Heart left ventricle (tissue), 16 donors: ENCODE measurements at regions not wholly inside any gene's neighbourhood (a gene's known extent, or its start where the extent isn't known, plus 50 kb on each side); places are given as distances from the start of the nearest gene placed in this dataset.
"Not testable (repeated sequence)": the region's sequence is repeated elsewhere in the genome, so short reads cannot be mapped to it uniquely, and the experiment has no call there.

ENCODE experiments used
- ATAC-seq, 4 donors: fragments of 200-7000 bp; cut with Tn5 transposase; one replicate each; pipeline ENCODE4 v1.9.1; 2020 to 2022; ENCODE audit warnings: moderate library complexity in 4 of 4, mild to moderate bottlenecking in 3 of 4, moderate number of reproducible peaks in 1 of 4
- DNase-seq, 5 donors: peaks; one replicate each; pipeline ENCODE4 v3.0.0-alpha.2; 2020
- H3K27ac ChIP-seq, 12 donors: fragments of 200-600 bp; sonication (generic) in 4 of 12; one replicate each; pipeline versions ENCODE4 v1.5.0 to v1.8.0; 2016 to 2022; ENCODE audit warnings: mild to moderate bottlenecking in 2 of 12
- H3K27me3 ChIP-seq, 9 donors: fragments of 200-600 bp; sonication (generic) in 2 of 9; one replicate each; pipeline versions ENCODE4 v1.5.1 to v1.8.0; 2016 to 2022; ENCODE audit warnings: mild to moderate bottlenecking in 3 of 9
- H3K36me3 ChIP-seq, 9 donors: fragments of 200-600 bp; sonication (generic) in 2 of 9; one replicate each; pipeline versions ENCODE4 v1.5.0 to v1.8.0; 2018 to 2022; ENCODE audit warnings: mild to moderate bottlenecking in 2 of 9
- H3K4me1 ChIP-seq, 12 donors: fragments of 200-600 bp; sonication (generic) in 4 of 12; one replicate each; pipeline versions ENCODE4 v1.5.0 to v1.8.0; 2016 to 2022; ENCODE audit warnings: mild to moderate bottlenecking in 3 of 12
- H3K4me3 ChIP-seq, 12 donors: fragments of 200-600 bp; sonication (generic) in 4 of 12; one replicate each; pipeline versions ENCODE4 v1.5.0 to v1.8.0; 2017 to 2022; ENCODE audit warnings: mild to moderate bottlenecking in 9 of 12, moderate library complexity in 4 of 12
- H3K9me3 ChIP-seq, 12 donors: fragments of 200-600 bp; sonication (generic) in 4 of 12; one replicate each; pipeline versions ENCODE4 v1.5.0 to v1.8.0; 2016 to 2022; ENCODE audit warnings: mild to moderate bottlenecking in 1 of 12
- WGBS, 4 donors: extraction: QIAGEN DNeasy Blood & Tissue Kit in 2 of 4; methylation state at CpG; one replicate each; pipeline versions ENCODE4 v1.1.5 to v1.1.7; 2013 to 2018; 5-methylcytosine and 5-hydroxymethylcytosine counted together
- intact Hi-C, 10 donors: fragments of 100-400 bp; cut with DNase I; formaldehyde crosslinking; loops; one replicate each; pipeline versions ENCODE4 v1.11.1 to v1.14.2; 2022
- donor health status: ischemic (EF 13 %, LVEDD 7.1; RV severe dilation, severe dysfunction).
- donor health status: healthy with polysubstance abuse.
- donor health status: DM: no; HTN: yes; CAD: no.
- donor health status: DM: no; HTN: no; CAD: no.
- donor health status: ischemic (EF 25% LVEDD 6.9; RV normal size, moderate dysfunction).
- donor health status: ischemic (EF 25% LVEDD 5.7; RV mildly dilated, moderate dysfunction).
- donor health status: healthy.
- donor health status: DM: yes; HTN: yes; CAD: no.
- donor health status: ischemic (EF 35%, LVEDD 5.7; RV mildly dilated, moderate dysfunction).
- donor health status: nonischemic (EF 11% LVEDD 7.7; RV severe dilation, severe dysfunction).
- donor health status: DM: yes; HTN: yes; CAD: no.
- donor health status: PGD.
- donor health status: ischemic (EF 29% LVEDD 5.4; RV normal size, mild dysfunction).
- donor health status: nonischemic (EF 23%, LVEDD 6.1; RV moderate dilation, normal function).

GRCh38 chrY:23361897-23362296 lies 142.6 kb downstream of the DAZ2 start:
- H3K36me3 ChIP-seq, H3K27ac ChIP-seq, intact Hi-C loops, H3K27me3 ChIP-seq, H3K4me1 ChIP-seq, H3K9me3 ChIP-seq, DNase-seq, H3K4me3 ChIP-seq: not testable (repeated sequence)
- ATAC-seq, result peak in 1 of 4 donors; percentile 66

- H3K9me3 ChIP-seq, intact Hi-C loops, DNase-seq, H3K4me1 ChIP-seq, H3K27ac ChIP-seq, H3K36me3 ChIP-seq, H3K4me3 ChIP-seq, H3K27me3 ChIP-seq: not testable (repeated sequence)
- peak in 2 of 4 donors; percentile 89 for ATAC-seq
- WGBS, 4 donors, result no CpG with 5 or more reads among the region's 1 CpG
Observed at GRCh38 chrY:23363239-23363997, 144.1 kb downstream of the DAZ2 start.

- peak in 2 of 4 donors; percentile 83 to 84 for ATAC-seq
- intact Hi-C loops, H3K27me3 ChIP-seq, H3K4me3 ChIP-seq, H3K27ac ChIP-seq, H3K36me3 ChIP-seq, DNase-seq, H3K9me3 ChIP-seq, H3K4me1 ChIP-seq: not testable (repeated sequence)
Observed at GRCh38 chrY:23364174-23364573, 144.8 kb downstream of the DAZ2 start.

GRCh38 chrY:23397132-23397531 lies 177.8 kb downstream of the DAZ2 start:
- H3K4me3 ChIP-seq, H3K27me3 ChIP-seq, ATAC-seq, H3K27ac ChIP-seq, H3K4me1 ChIP-seq, DNase-seq, H3K9me3 ChIP-seq, H3K36me3 ChIP-seq, intact Hi-C loops: not testable (repeated sequence)
- no CpG with 5 or more reads among the region's 2 CpGs for WGBS, 4 donors

GRCh38 chrY:23401280-23401679 lies 181.9 kb downstream of the DAZ2 start:
- H3K4me1 ChIP-seq, intact Hi-C loops, ATAC-seq, H3K36me3 ChIP-seq, H3K27me3 ChIP-seq, H3K4me3 ChIP-seq, H3K9me3 ChIP-seq, H3K27ac ChIP-seq, DNase-seq: not testable (repeated sequence)
- WGBS, 4 donors, result no CpG with 5 or more reads among the region's 4 CpGs

GRCh38 chrY:23401818-23402217 lies 182.5 kb downstream of the DAZ2 start:
- peak in 1 of 4 donors; percentile 34 for ATAC-seq
- H3K4me1 ChIP-seq, result not testable (repeated sequence)

GRCh38 chrY:23415955-23416354 lies 196.6 kb downstream of the DAZ2 start:
- H3K4me1 ChIP-seq, DNase-seq, H3K27ac ChIP-seq, H3K9me3 ChIP-seq, H3K36me3 ChIP-seq, intact Hi-C loops, H3K27me3 ChIP-seq, H3K4me3 ChIP-seq: not testable (repeated sequence)
- peak; percentile 47 to 92 (median 77) for ATAC-seq

More at GRCh38 chrY:23401818-23402217, 182.5 kb downstream of the DAZ2 start:
- H3K4me3 ChIP-seq, H3K36me3 ChIP-seq, DNase-seq, H3K27me3 ChIP-seq, H3K27ac ChIP-seq, H3K9me3 ChIP-seq, intact Hi-C loops: not testable (repeated sequence)
- WGBS, 4 donors, result no CpG with 5 or more reads among the region's 3 CpGs

GRCh38 chrY:23429264-23429663 lies 209.9 kb downstream of the DAZ2 start:
- H3K27me3 ChIP-seq, H3K27ac ChIP-seq, H3K36me3 ChIP-seq, H3K4me1 ChIP-seq, H3K4me3 ChIP-seq, ATAC-seq, intact Hi-C loops, DNase-seq, H3K9me3 ChIP-seq: not testable (repeated sequence)
- WGBS, 4 donors, result no CpG with 5 or more reads among the region's 6 CpGs

- H3K27ac ChIP-seq, H3K9me3 ChIP-seq, H3K36me3 ChIP-seq, intact Hi-C loops, H3K27me3 ChIP-seq, DNase-seq, ATAC-seq, H3K4me1 ChIP-seq, H3K4me3 ChIP-seq: not testable (repeated sequence)
- no CpG with 5 or more reads among the region's 1 CpG for WGBS, 4 donors
Observed at GRCh38 chrY:23444742-23445141, 225.4 kb downstream of the DAZ2 start.

- DNase-seq, H3K4me1 ChIP-seq, ATAC-seq, H3K4me3 ChIP-seq, H3K9me3 ChIP-seq, intact Hi-C loops, H3K27me3 ChIP-seq, H3K36me3 ChIP-seq, H3K27ac ChIP-seq: not testable (repeated sequence)
- WGBS, 4 donors, result no CpG with 5 or more reads among the region's 1 CpG
Observed at GRCh38 chrY:23445225-23445624, 225.9 kb downstream of the DAZ2 start.

GRCh38 chrY:23455647-23456046 lies 236.3 kb downstream of the DAZ2 start:
- DNase-seq, ATAC-seq, H3K27ac ChIP-seq, H3K27me3 ChIP-seq, H3K4me3 ChIP-seq, H3K36me3 ChIP-seq, H3K9me3 ChIP-seq, H3K4me1 ChIP-seq, intact Hi-C loops: not testable (repeated sequence)

GRCh38 chrY:23502883-23503282 lies 283.6 kb downstream of the DAZ2 start:
- WGBS, 4 donors, result no CpG with 5 or more reads among the region's 2 CpGs

More at GRCh38 chrY:23502883-23503282, 283.6 kb downstream of the DAZ2 start:
- DNase-seq, H3K4me1 ChIP-seq, ATAC-seq, H3K27me3 ChIP-seq, H3K27ac ChIP-seq, H3K36me3 ChIP-seq, intact Hi-C loops, H3K4me3 ChIP-seq, H3K9me3 ChIP-seq: not testable (repeated sequence)
